Heart left ventricle (tissue), 13 donors: ENCODE measurements at regions not wholly inside any gene's neighbourhood (a gene's known extent, or its start where the extent isn't known, plus 50 kb on each side); places are given as distances from the start of the nearest gene placed in this dataset.

Experiments
- POLR2A ChIP-seq, 2 donors: fragments of 450-650 bp; IDR thresholded peaks; one replicate each; pipeline ENCODE4 v1.6.1; 2017; ENCODE audit warnings: antibody characterized with exemption in 2 of 2, mild to moderate bottlenecking in 2 of 2, moderate library complexity in 2 of 2
- TF ChIP-seq, protein P1 (sequence below), 12 donors: fragments of 200-600 bp; sonication (generic) in 4 of 12; IDR thresholded peaks; one replicate each; pipeline versions ENCODE4 v1.5.0 to v1.8.0; 2018 to 2022; ENCODE audit warnings: antibody characterized with exemption in 12 of 12, mild to moderate bottlenecking in 5 of 12
- donor health status: ischemic (EF 13 %, LVEDD 7.1; RV severe dilation, severe dysfunction).
- donor health status: DM: no; HTN: yes; CAD: no.
- donor health status: DM: no; HTN: no; CAD: no.
- donor health status: ischemic (EF 25% LVEDD 6.9; RV normal size, moderate dysfunction).
- donor health status: ischemic (EF 25% LVEDD 5.7; RV mildly dilated, moderate dysfunction).
- donor health status: ischemic (EF 35%, LVEDD 5.7; RV mildly dilated, moderate dysfunction).
- donor health status: nonischemic (EF 11% LVEDD 7.7; RV severe dilation, severe dysfunction).
- donor health status: DM: yes; HTN: yes; CAD: no.
- donor health status: PGD.
- donor health status: ischemic (EF 29% LVEDD 5.4; RV normal size, mild dysfunction).
- donor health status: nonischemic (EF 23%, LVEDD 6.1; RV moderate dilation, normal function).

- TF ChIP-seq, protein P1, sequence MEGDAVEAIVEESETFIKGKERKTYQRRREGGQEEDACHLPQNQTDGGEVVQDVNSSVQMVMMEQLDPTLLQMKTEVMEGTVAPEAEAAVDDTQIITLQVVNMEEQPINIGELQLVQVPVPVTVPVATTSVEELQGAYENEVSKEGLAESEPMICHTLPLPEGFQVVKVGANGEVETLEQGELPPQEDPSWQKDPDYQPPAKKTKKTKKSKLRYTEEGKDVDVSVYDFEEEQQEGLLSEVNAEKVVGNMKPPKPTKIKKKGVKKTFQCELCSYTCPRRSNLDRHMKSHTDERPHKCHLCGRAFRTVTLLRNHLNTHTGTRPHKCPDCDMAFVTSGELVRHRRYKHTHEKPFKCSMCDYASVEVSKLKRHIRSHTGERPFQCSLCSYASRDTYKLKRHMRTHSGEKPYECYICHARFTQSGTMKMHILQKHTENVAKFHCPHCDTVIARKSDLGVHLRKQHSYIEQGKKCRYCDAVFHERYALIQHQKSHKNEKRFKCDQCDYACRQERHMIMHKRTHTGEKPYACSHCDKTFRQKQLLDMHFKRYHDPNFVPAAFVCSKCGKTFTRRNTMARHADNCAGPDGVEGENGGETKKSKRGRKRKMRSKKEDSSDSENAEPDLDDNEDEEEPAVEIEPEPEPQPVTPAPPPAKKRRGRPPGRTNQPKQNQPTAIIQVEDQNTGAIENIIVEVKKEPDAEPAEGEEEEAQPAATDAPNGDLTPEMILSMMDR (IDR thresholded peaks at IDR 0.05), result no peak
- TF ChIP-seq POLR2A (IDR thresholded peaks at IDR 0.05), result no peak
These were observed 107.1 kb upstream of the KCNJ16 start for GRCh38 chr17:69967910-69968411.
